Right ventricle myocardium inferior (tissue), 1 donor: ENCODE measurements at regions not wholly inside any gene's neighbourhood (a gene's known extent, or its start where the extent isn't known, plus 50 kb on each side); places are given as distances from the start of the nearest gene placed in this dataset.

Source experiments
- ATAC-seq: fragments of 200-7000 bp; cut with Tn5 transposase; one replicate; pipeline ENCODE4 v1.9.1; 2020; ENCODE audit warnings: mild to moderate bottlenecking, moderate library complexity
- DNase-seq: peaks from one replicate; pipeline ENCODE4 v3.0.0; 2021; ENCODE audit errors: missing footprints
- intact Hi-C: fragments of 100-400 bp; cut with DNase I; formaldehyde crosslinking; loops from one replicate; pipeline ENCODE4 v1.11.0; 2022
- donor health status: DM: no; HTN: yes; CAD: no; lungs with severe emphysema.

- no peak for ATAC-seq
- DNase-seq = no peak
- intact Hi-C loops = no loop called here
Measured at GRCh38 chr2:221241072-221241471, 331.0 kb downstream of the EPHA4 start.

GRCh38 chr2:221243771-221244170, 328.3 kb downstream of the EPHA4 start:
- DNase-seq = no peak
- no peak for ATAC-seq
- intact Hi-C loops = no loop called here

GRCh38 chr2:221245045-221245444, 327.1 kb downstream of the EPHA4 start:
- intact Hi-C loops = no loop called here
- ATAC-seq (no peak), DNase-seq (no peak)

- intact Hi-C loops = no loop called here
- DNase-seq = no peak
- ATAC-seq = no peak
Measured at GRCh38 chr2:221245772-221246171, 326.3 kb downstream of the EPHA4 start.

GRCh38 chr2:221254299-221254698, 317.8 kb downstream of the EPHA4 start:
- ATAC-seq (no peak), DNase-seq (no peak)
- intact Hi-C loops = no loop called here

GRCh38 chr2:221255862-221256261, 316.2 kb downstream of the EPHA4 start:
- no peak for DNase-seq
- intact Hi-C loops = no loop called here
- no peak for ATAC-seq

GRCh38 chr2:221258464-221258863, 313.6 kb downstream of the EPHA4 start:
- intact Hi-C loops = no loop called here
- ATAC-seq (no peak), DNase-seq (no peak)

GRCh38 chr2:221262651-221263050, 309.5 kb downstream of the EPHA4 start:
- no peak for ATAC-seq
- intact Hi-C loops = no loop called here

GRCh38 chr2:221263573-221263972, 308.5 kb downstream of the EPHA4 start:
- no peak for ATAC-seq
- intact Hi-C loops = no loop called here
- DNase-seq = no peak

More at GRCh38 chr2:221262651-221263050, 309.5 kb downstream of the EPHA4 start:
- DNase-seq = no peak

- intact Hi-C loops = no loop called here
- ATAC-seq (no peak), DNase-seq (no peak)
Measured at GRCh38 chr2:221264318-221264717, 307.8 kb downstream of the EPHA4 start.

GRCh38 chr2:221267773-221268425, 304.2 kb downstream of the EPHA4 start:
- intact Hi-C loops = no loop called here
- DNase-seq = no peak
- no peak for ATAC-seq

GRCh38 chr2:221268631-221269030, 303.5 kb downstream of the EPHA4 start:
- DNase-seq (no peak), ATAC-seq (no peak)
- intact Hi-C loops = no loop called here

- intact Hi-C loops = no loop called here
- no peak for ATAC-seq
- DNase-seq = no peak
Measured at GRCh38 chr2:221270806-221271205, 301.3 kb downstream of the EPHA4 start.

- intact Hi-C loops = no loop called here
- ATAC-seq = no peak
- DNase-seq = no peak
Measured at GRCh38 chr2:221272729-221273128, 299.4 kb downstream of the EPHA4 start.

GRCh38 chr2:221276033-221276432, 296.1 kb downstream of the EPHA4 start:
- DNase-seq (no peak), ATAC-seq (no peak)
- intact Hi-C loops = no loop called here

GRCh38 chr2:221276601-221277000, 295.5 kb downstream of the EPHA4 start:
- ATAC-seq = no peak
- intact Hi-C loops = no loop called here
- no peak for DNase-seq

GRCh38 chr2:221282386-221282785, 289.7 kb downstream of the EPHA4 start:
- ATAC-seq (no peak), DNase-seq (no peak)
- intact Hi-C loops = no loop called here

GRCh38 chr2:221283896-221284545, 288.1 kb downstream of the EPHA4 start:
- no peak for ATAC-seq

GRCh38 chr2:221285148-221285547, 287.0 kb downstream of the EPHA4 start:
- DNase-seq = no peak
- no peak for ATAC-seq
- intact Hi-C loops = no loop called here

More at GRCh38 chr2:221283896-221284545, 288.1 kb downstream of the EPHA4 start:
- no peak for DNase-seq
- intact Hi-C loops = no loop called here

- intact Hi-C loops = no loop called here
- ATAC-seq (no peak), DNase-seq (no peak)
Measured at GRCh38 chr2:221286406-221286805, 285.7 kb downstream of the EPHA4 start.

- ATAC-seq = no peak
- DNase-seq = no peak
Measured at GRCh38 chr2:221289389-221289788, 282.7 kb downstream of the EPHA4 start.

More at GRCh38 chr2:221289389-221289788, 282.7 kb downstream of the EPHA4 start:
- intact Hi-C loops = no loop called here
